Peyer's patch (tissue), 4 donors: ENCODE measurements at regions not wholly inside any gene's neighbourhood (a gene's known extent, or its start where the extent isn't known, plus 50 kb on each side); places are given as distances from the start of the nearest gene placed in this dataset.

Experiments used
- POLR2A ChIP-seq, 2 donors: fragments of 450-650 bp; IDR thresholded peaks; one replicate each; pipeline ENCODE4 v1.5.1; 2017; ENCODE audit warnings: antibody characterized with exemption in 2 of 2, mild to moderate bottlenecking in 2 of 2, moderate library complexity in 2 of 2
- TF ChIP-seq, protein P1 (sequence below), 6 experiments: fragments of 450-650 bp in 4 of 6; fragments of 200-600 bp in 2 of 6; sonication (generic) in 1 of 6; IDR thresholded peaks; one replicate each; pipeline ENCODE4 v1.5.1; 2017 to 2019; ENCODE audit warnings: antibody characterized with exemption in 6 of 6, mild to moderate bottlenecking in 3 of 6, moderate library complexity in 1 of 6

DNA sequence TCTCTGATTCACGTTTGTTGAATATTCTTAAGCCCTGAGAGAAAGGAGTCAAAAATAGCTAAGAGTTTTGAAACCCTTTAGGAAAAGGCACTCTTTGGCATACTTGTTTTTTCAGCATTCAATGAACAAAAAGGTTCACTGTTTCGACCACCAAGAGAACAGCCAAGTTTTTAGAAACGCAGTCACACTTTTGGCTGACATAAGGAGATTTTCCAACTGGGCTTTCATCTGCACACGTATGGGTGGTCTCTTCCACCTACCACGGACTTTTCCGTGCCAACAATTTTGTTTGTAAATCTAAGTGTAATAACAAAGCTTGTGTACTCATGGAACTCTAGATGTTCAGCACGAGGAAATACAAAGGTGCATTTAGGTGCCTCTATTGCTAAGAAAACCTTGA lies 270.3 kb downstream of the WDR11 start:
- TF ChIP-seq, protein P1, sequence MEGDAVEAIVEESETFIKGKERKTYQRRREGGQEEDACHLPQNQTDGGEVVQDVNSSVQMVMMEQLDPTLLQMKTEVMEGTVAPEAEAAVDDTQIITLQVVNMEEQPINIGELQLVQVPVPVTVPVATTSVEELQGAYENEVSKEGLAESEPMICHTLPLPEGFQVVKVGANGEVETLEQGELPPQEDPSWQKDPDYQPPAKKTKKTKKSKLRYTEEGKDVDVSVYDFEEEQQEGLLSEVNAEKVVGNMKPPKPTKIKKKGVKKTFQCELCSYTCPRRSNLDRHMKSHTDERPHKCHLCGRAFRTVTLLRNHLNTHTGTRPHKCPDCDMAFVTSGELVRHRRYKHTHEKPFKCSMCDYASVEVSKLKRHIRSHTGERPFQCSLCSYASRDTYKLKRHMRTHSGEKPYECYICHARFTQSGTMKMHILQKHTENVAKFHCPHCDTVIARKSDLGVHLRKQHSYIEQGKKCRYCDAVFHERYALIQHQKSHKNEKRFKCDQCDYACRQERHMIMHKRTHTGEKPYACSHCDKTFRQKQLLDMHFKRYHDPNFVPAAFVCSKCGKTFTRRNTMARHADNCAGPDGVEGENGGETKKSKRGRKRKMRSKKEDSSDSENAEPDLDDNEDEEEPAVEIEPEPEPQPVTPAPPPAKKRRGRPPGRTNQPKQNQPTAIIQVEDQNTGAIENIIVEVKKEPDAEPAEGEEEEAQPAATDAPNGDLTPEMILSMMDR (IDR thresholded peaks at IDR 0.05), result no peak
- no peak for TF ChIP-seq POLR2A (IDR thresholded peaks at IDR 0.05)
